Lower lobe of right lung (tissue), 2 donors: ENCODE measurements at regions not wholly inside any gene's neighbourhood (a gene's known extent, or its start where the extent isn't known, plus 50 kb on each side); places are given as distances from the start of the nearest gene placed in this dataset.

Experiments used
- ATAC-seq, 2 donors: fragments of 200-7000 bp; cut with Tn5 transposase; one replicate each; pipeline ENCODE4 v1.9.1; 2020 to 2022; ENCODE audit warnings: mild to moderate bottlenecking in 2 of 2, moderate library complexity in 2 of 2
- DNase-seq: peaks from one replicate; pipeline ENCODE4 v3.0.0-alpha.2; 2020
- H3K27ac ChIP-seq: fragments of 200-600 bp; one replicate; pipeline ENCODE4 v1.8.0; 2022
- H3K27me3 ChIP-seq: fragments of 200-600 bp; one replicate; pipeline ENCODE4 v1.8.0; 2022; ENCODE audit warnings: low read depth
- H3K36me3 ChIP-seq: fragments of 200-600 bp; one replicate; pipeline ENCODE4 v1.8.0; 2022; ENCODE audit warnings: mild to moderate bottlenecking
- H3K4me1 ChIP-seq: fragments of 200-600 bp; one replicate; pipeline ENCODE4 v1.8.0; 2022
- H3K4me3 ChIP-seq: fragments of 200-600 bp; one replicate; pipeline ENCODE4 v1.8.0; 2022; ENCODE audit warnings: mild to moderate bottlenecking
- H3K9me3 ChIP-seq: fragments of 200-600 bp; one replicate; pipeline ENCODE4 v1.8.0; 2022
- CTCF ChIP-seq: fragments of 200-600 bp; IDR thresholded peaks from one replicate; pipeline ENCODE4 v1.8.0; 2022; ENCODE audit warnings: antibody characterized with exemption, mild to moderate bottlenecking
- intact Hi-C: fragments of 100-400 bp; cut with DNase I; formaldehyde crosslinking; loops from one replicate; pipeline ENCODE4 v1.11.0; 2022
- donor health status: DM: no; HTN: yes; CAD: no; lungs with severe emphysema.

DNA sequence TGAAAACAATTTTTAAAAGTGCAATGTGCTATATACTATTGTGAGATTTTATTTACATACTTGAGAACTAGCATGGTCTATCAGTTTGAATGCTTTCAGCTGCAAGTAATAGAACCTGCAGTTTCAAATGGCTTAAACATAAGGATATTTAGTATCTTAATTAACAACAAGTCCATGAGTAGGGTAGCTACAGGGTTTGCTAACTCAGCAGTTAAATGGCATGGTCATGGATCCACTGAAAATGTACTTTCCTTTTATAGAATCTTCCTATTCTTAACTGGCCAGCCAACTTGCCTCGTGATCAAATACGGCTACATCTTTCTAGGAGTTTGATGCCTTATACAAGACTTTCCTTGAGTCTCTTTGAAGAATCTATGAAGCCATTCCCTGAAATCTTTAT, 452.8 kb upstream of the SEMA6A start:
- no peak for ATAC-seq
- no peak for DNase-seq
- Histone ChIP-seq H3K4me3 (no peak overlapping the region), H3K36me3 (no peaks in the 10 kb centered on the region), H3K27ac (no peak overlapping the region), H3K27me3 (no peaks in the 10 kb centered on the region), H3K9me3 (no peaks in the 10 kb centered on the region), H3K4me1 (no peaks in the 10 kb centered on the region)
- intact Hi-C loops = no loop called here
- no peak for TF ChIP-seq CTCF

- no peaks in the 10 kb centered on the region for H3K36me3 ChIP-seq
- intact Hi-C loops = no loop called here
- H3K27me3 ChIP-seq = no peaks in the 10 kb centered on the region
- TF ChIP-seq CTCF = no peak
- no peak overlapping the region for H3K27ac ChIP-seq
- no peak overlapping the region for H3K4me3 ChIP-seq
- DNase-seq (no peak), ATAC-seq (no peak)
- no peaks in the 10 kb centered on the region for H3K4me1 ChIP-seq
- no peaks in the 10 kb centered on the region for H3K9me3 ChIP-seq
Observed at GRCh38 chr5:117020999-117021398, 446.4 kb upstream of the SEMA6A start.

GRCh38 chr5:117013280-117013877, 438.8 kb upstream of the SEMA6A start:
- Histone ChIP-seq H3K36me3 (no peaks in the 10 kb centered on the region), H3K27me3 (no peaks in the 10 kb centered on the region), H3K4me1 (no peaks in the 10 kb centered on the region), H3K27ac (no peak overlapping the region), H3K9me3 (no peaks in the 10 kb centered on the region), H3K4me3 (no peak overlapping the region)
- TF ChIP-seq CTCF = no peak
- ATAC-seq = no peak
- intact Hi-C loops = no loop called here
- no peak for DNase-seq

GRCh38 chr5:117010574-117010973, 436.0 kb upstream of the SEMA6A start:
- Histone ChIP-seq H3K27me3 (no peaks in the 10 kb centered on the region), H3K9me3 (no peaks in the 10 kb centered on the region), H3K27ac (no peak overlapping the region), H3K36me3 (no peaks in the 10 kb centered on the region), H3K4me3 (no peak overlapping the region), H3K4me1 (no peaks in the 10 kb centered on the region)
- ATAC-seq = no peak
- no peak for TF ChIP-seq CTCF
- no peak for DNase-seq
- intact Hi-C loops = no loop called here

GRCh38 chr5:116998024-116998423, 423.4 kb upstream of the SEMA6A start:
- intact Hi-C loops = no loop called here
- H3K9me3 ChIP-seq = peaks cover 4% of the 10 kb centered on the region
- no peaks in the 10 kb centered on the region for H3K4me1 ChIP-seq
- TF ChIP-seq CTCF = no peak
- DNase-seq (no peak), ATAC-seq (no peak)
- H3K27me3 ChIP-seq = no peaks in the 10 kb centered on the region
- no peak overlapping the region for H3K4me3 ChIP-seq
- H3K27ac ChIP-seq = no peak overlapping the region
- no peaks in the 10 kb centered on the region for H3K36me3 ChIP-seq

DNA sequence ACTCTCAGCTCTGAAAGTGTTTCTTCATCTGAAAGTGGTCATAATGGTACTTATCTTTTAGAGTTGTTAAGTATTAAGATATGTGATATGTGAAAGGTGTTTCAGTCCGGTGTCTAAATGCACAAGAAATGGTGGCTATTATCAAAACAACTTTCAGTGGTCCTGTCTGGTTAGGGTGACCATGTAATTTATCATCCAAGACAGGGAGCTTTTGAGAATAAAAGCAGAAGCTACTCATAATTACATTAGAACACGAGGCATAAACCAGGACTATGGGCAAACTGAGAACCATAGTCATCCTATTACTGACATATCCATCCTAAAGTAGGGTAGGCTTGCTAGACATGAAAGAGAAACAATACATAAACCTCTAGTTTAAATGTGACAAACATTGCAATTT, 418.1 kb upstream of the SEMA6A start:
- no peak for ATAC-seq
- no peaks in the 10 kb centered on the region for H3K36me3 ChIP-seq
- no peaks in the 10 kb centered on the region for H3K4me1 ChIP-seq
- DNase-seq = no peak
- no peak for TF ChIP-seq CTCF
- no peaks in the 10 kb centered on the region for H3K9me3 ChIP-seq
- intact Hi-C loops = no loop called here
- no peaks in the 10 kb centered on the region for H3K27me3 ChIP-seq
- H3K27ac ChIP-seq = no peak overlapping the region
- H3K4me3 ChIP-seq = no peak overlapping the region
